ENCODE measurements at regions not wholly inside any gene's neighbourhood (a gene's known extent, or its start where the extent isn't known, plus 50 kb on each side); places are given as distances from the start of the nearest gene placed in this dataset.
A peak's percentile ranks its signal among the peaks of the same experiment; 100 is the strongest.

DNA sequence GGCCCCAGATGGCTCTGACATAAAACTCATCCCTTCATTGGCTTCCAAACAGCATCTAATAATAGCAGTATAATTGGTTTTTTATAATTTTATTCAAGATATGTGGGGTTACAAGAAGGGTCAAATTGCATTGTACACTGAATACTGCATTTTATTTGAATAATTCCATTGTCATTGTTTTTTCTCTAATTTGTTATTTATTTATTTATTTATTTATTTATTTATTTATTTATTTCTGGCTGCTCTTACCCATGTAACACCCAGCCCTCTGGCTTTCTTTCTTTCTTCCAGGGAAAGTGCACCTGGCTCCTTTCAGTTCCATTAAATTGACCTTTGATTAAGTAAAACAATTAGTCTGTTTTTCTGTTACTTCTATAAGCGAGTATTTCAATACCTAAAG lies 210.1 kb downstream of the CDH9 start:
- TF ChIP-seq, protein P1, sequence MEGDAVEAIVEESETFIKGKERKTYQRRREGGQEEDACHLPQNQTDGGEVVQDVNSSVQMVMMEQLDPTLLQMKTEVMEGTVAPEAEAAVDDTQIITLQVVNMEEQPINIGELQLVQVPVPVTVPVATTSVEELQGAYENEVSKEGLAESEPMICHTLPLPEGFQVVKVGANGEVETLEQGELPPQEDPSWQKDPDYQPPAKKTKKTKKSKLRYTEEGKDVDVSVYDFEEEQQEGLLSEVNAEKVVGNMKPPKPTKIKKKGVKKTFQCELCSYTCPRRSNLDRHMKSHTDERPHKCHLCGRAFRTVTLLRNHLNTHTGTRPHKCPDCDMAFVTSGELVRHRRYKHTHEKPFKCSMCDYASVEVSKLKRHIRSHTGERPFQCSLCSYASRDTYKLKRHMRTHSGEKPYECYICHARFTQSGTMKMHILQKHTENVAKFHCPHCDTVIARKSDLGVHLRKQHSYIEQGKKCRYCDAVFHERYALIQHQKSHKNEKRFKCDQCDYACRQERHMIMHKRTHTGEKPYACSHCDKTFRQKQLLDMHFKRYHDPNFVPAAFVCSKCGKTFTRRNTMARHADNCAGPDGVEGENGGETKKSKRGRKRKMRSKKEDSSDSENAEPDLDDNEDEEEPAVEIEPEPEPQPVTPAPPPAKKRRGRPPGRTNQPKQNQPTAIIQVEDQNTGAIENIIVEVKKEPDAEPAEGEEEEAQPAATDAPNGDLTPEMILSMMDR (conservative IDR thresholded peaks at IDR 0.05; ENCODE audit: low read depth, low read length) = no peak
- no peak overlapping the region for H3K4me3 ChIP-seq (ENCODE audit: low read length)
- DNase-seq (ENCODE audit: low read depth) = no peak

- TF ChIP-seq, protein P1 (conservative IDR thresholded peaks at IDR 0.05; ENCODE audit: low read depth, low read length) = no peak
Measured at GRCh38 chr5:26813235-26813634, 225.2 kb downstream of the CDH9 start.

GRCh38 chr5:26812714-26813113 lies 225.7 kb downstream of the CDH9 start:
- TF ChIP-seq, protein P1 (conservative IDR thresholded peaks at IDR 0.05; ENCODE audit: low read depth, low read length) = no peak
- DNase-seq (ENCODE audit: low read depth) = no peak

More at GRCh38 chr5:26813235-26813634, 225.2 kb downstream of the CDH9 start:
- DNase-seq (ENCODE audit: low read depth) = no peak
- H3K4me3 ChIP-seq (ENCODE audit: low read length) = no peak overlapping the region

DNA sequence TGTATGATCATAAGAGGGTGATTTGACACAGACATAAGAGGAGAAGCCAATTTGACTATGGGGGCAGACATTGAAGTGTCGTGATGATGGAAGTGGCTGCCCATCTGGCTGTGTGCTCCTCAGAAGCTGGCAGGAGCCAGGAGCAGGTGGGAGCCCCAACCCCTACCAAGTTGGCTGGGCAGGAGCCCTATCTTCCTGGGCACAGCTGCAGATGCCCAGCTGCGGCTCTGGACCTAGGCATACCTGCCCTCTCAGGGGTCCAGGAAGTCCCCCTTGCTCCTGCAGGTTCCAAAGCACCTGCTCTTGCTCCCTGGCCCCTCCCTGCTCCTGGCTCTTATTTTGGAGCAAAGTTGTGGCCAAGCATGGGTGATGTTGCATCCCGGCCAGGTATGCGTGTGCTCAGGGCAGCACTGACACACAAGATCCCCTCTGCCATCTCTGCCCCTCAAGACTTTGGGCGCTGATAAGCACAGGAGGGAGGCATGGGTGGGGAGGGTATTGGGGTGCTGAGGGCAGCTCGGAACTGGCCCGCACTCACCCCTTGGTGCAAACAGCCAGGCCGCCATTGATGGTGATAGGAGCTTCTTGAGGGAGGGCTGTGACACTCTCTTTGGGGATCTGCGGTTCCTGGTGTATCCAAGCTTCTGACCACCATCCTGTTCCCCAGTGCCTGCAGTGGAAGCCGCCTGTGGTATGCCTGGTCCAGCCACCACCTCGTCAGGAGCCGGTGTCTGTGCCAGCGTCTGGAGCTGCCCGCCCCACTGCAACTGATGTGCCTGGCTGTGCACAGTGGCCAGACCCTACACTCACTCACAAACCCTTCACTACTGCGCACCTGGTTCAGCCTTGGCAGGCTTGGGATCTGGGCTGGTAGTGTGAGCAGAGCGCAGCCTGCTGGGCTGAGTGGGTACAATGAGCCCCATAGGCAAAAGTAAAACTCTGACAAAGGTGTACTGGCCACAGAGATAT lies 230.9 kb downstream of the CDH9 start:
- DNase-seq (ENCODE audit: low read depth) = no peak
- TF ChIP-seq, protein P1 (conservative IDR thresholded peaks at IDR 0.05; ENCODE audit: low read depth, low read length) = no peak
- H3K4me3 ChIP-seq (ENCODE audit: low read length) = no peak overlapping the region

More at GRCh38 chr5:26812714-26813113, 225.7 kb downstream of the CDH9 start:
- no peak overlapping the region for H3K4me3 ChIP-seq (ENCODE audit: low read length)

GRCh38 chr5:26805076-26805475 lies 233.3 kb downstream of the CDH9 start:
- no peak overlapping the region for H3K4me3 ChIP-seq (ENCODE audit: low read length)
- DNase-seq (ENCODE audit: low read depth) = no peak
- TF ChIP-seq, protein P1 (conservative IDR thresholded peaks at IDR 0.05; ENCODE audit: low read depth, low read length) = no peak

DNA sequence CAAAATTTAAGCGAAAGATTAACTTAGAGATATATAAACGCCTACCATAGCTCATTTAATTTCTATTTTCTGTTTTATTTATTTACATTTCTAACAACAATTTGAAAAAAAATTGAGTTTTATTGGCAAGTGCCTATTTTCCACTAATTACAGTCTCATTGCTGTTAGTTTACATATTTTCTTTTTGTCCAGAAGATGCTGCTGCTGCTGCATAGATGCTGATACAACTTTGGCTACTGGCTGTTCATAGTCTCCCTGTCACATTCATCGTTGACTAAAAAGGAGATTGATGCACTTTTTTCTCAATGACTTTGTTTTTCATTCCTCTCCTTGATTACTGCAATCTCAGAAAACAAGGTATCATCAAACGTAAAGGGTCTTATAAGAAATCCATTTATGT lies 235.4 kb downstream of the CDH9 start:
- no peak for DNase-seq (ENCODE audit: low read depth)
- no peak overlapping the region for H3K4me3 ChIP-seq (ENCODE audit: low read length)
- TF ChIP-seq, protein P1 (conservative IDR thresholded peaks at IDR 0.05; ENCODE audit: low read depth, low read length) = no peak

DNA sequence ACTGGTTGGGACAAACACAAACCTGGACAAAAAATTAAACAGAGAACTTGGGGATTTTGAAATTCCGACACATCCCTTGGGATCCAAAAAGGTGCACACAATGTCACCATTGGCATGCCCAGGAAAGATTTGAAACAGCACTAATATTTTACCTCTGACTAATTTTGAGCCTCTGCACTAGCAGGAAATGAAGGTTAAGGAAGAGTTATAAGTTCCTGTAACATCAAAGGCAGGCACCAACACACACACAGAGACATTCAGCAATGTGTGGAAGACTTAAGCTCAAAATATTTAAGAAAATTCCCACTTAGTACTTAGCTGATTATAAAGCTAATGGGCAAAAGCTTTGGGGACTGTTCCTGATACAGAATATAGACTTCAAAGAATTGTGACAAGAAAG lies 247.0 kb downstream of the CDH9 start:
- no peak overlapping the region for H3K4me3 ChIP-seq (ENCODE audit: low read length)
- TF ChIP-seq, protein P1 (conservative IDR thresholded peaks at IDR 0.05; ENCODE audit: low read depth, low read length) = no peak
- DNase-seq (ENCODE audit: low read depth) = peak; percentile 0

Data from retinal pigment epithelial cell (primary cell).